Activated CD8-positive, alpha-beta memory T cell treated with anti-CD3 and anti-CD28 coated beads for 48 hours (primary cell): ENCODE measurements at regions not wholly inside any gene's neighbourhood (a gene's known extent, or its start where the extent isn't known, plus 50 kb on each side); places are given as distances from the start of the nearest gene placed in this dataset.
"Not testable (repeated sequence)": the region's sequence is repeated elsewhere in the genome, so short reads cannot be mapped to it uniquely, and the experiment has no call there.

Experiments used
- DNase-seq, 3 experiments: peaks; one replicate each; pipeline ENCODE4 v3.0.0-alpha.2; 2020; ENCODE audit warnings: low read depth in 2 of 3, low spot score in 2 of 3

DNA sequence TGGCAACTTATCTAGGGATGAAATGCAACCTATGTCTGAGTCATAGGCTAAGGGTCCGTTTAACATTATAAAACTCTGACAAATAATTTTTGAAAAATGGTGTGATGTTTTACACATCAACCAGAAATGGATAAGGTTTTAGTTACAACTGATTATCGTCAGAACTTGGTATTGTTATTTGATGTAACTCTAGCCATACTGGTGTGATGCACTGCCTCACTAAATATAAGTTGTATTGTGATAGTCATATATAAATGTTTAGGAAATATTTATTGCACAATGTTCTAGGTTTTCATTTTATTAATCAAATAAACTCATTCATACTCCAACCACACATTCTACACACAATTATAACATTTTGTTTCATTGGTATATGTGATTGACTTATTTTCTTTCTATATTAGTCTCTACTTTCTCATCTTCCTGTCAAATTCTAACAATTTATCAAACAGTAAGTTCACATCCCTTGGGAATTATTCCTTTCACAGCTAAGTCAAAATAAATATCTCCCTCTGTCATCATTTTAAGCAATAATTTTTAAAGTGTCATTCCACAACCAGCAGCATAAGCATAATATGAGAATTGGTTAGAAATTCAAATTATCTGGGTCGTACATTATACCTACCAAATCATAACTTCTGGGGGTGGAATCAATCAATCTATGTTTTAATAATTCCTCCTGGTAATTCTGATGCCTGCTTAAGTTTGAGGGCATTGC is 873.9 kb downstream of the SLITRK1 start:
- DNase-seq, result no peak

GRCh38 chr13:83007226-83007625 is 875.0 kb downstream of the SLITRK1 start:
- DNase-seq, result no peak

DNA sequence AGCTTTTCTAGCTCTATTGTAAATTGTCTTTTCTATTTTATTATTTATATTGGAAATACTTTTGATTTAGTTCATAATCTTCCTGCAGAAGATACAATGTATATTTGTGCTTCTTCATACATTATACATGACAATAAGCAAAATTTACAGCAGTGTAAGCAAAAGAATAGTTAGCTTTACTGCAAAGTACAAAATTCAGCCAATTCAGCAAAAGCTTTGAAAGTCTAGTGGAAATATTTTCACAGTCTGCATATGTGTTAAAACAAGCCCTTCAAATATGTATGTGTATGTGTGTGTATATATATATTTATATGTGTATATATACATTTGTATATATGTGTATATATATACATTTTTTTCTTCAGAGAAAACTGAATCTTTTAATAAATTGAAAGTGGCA is 879.1 kb downstream of the SLITRK1 start:
- DNase-seq, result no peak

- no peak for DNase-seq
Observed at GRCh38 chr13:82993417-82993816, 888.9 kb downstream of the SLITRK1 start.

GRCh38 chr13:82976499-82976898 is 905.8 kb downstream of the SLITRK1 start:
- no peak for DNase-seq

DNA sequence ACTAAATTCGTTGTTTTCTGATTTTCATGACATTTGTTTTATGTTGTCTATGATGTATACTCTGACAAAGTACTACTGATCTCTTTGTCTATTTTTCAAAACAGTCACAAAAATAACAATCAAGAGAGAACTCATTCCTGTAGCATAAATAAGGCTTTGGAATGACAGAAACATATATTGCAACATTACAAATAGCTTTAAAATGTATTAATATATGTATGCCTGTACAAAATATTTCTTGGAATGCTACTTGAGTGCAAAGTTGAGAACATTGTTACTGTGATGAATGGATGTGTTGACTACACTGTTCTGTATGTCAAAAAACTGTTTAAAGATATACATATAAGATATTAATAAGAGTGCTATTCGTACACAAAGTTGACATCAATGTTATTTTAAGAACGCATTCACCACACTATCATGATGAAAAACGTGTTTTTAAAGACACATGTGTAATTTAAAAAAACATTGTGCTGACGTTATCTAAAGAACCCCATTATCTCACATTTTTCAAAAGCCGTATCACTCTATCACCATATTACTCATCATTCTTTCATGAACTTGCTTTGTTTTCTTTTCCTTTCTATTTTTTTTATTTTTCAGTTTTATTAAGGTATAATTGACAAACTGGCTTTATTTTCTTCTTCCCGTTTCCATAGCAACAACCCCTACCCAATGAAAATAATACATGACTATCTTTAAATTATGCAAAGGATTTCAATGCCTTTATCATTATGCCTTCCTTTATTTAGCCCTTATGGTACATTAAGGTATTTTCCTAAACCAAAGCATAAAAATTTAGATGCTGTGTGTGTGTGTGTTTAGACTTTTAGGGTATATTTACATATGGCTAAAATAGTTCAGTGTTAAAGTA is 918.8 kb downstream of the SLITRK1 start:
- no peak for DNase-seq

DNA sequence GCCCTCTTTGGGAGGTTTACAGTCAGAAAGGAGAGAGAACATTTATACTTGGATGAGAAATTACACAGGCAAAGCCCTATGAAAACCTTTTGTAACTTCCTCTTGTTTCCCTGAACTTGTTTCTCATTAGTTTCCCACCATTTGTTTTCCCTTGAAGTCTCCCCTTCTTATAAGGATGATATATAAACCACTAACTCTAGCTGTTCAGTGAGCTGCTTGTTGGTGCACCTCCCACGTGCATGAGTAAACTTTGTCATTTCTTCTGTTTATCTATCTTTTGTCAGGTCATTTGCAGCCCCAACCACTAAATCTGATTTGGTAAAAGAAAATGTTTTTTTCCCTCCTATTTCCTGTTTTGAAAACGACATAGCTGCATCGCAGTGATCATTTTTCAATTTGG is 919.9 kb downstream of the SLITRK1 start:
- DNase-seq, result no peak

DNA sequence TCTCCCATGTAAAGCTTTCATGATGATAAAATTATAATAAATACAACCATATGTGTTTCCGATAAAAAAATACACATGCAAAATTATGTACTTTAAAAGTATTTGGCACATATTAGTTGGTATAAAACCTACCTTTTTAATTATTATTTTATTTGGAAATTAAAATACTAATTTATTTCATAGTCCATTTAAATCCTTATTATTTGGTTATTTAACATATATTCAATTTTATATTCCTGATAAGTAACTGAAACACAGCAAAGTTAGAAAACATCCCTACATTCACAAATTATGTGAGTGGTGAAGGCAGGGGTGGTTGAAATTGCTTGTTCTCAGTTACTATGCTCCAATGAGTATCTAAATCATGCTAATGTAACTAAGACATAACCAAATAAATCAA is 920.5 kb downstream of the SLITRK1 start:
- DNase-seq, result no peak

DNA sequence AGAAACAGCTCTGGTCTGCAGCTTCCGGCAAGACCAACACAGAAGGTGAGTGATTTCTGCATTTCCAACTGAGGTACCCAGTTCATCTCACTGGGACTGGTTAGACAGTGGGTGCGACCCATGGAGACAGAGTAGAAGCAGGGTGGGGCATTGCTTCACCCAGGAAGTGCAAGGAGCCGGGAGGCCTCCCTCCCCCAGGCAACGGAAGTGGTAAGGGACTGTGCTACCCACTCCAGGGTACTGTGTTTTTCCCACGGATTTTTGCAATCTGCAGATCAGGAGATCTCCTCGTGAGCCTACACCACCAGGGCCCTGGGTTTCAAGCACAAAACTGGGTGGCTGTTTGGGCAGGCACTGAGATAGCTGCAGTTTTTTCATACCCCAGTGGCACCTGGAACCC is 929.9 kb downstream of the SLITRK1 start:
- DNase-seq, result not testable (repeated sequence)

DNA sequence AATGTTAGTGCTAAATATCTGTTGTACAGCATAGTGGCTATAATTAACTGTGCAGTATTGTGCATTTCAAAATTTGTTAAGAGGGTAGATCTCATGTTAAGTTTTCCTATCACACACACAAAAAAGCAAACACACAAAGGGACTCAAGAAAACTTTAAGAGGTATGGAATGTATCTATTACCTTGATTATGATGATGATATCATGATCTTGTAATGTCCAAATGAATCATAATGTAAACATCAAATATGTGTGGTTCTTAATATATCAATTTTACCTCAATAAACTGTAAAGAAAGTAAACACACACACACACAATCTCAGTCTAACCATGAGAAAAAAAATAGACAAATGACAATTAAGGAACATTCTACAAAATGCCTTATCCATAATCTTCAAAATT is 934.6 kb downstream of the SLITRK1 start:
- no peak for DNase-seq

DNA sequence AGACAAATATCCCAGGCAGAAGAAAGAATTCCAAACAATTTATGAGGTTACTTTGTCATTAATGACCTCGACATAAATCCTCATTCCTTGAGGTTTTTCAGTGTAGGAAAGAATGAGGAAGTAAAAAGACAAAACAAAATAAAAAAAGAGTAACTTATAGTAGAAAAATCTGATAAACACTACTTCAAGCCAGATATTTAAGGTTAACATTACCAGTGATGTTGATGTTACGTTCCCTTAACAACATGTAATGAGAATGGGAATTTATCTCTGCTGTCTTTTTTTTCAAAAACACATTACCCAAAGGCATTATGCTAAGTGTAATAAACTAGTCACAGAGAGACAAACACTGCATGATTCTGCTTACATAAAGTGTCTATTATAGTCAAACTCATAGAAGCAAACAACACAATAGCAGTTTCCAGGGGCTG is 935.1 kb downstream of the SLITRK1 start:
- no peak for DNase-seq

GRCh38 chr13:82938644-82939043 is 943.6 kb downstream of the SLITRK1 start:
- DNase-seq, result no peak

GRCh38 chr13:82934000-82934399 is 948.3 kb downstream of the SLITRK1 start:
- no peak for DNase-seq

DNA sequence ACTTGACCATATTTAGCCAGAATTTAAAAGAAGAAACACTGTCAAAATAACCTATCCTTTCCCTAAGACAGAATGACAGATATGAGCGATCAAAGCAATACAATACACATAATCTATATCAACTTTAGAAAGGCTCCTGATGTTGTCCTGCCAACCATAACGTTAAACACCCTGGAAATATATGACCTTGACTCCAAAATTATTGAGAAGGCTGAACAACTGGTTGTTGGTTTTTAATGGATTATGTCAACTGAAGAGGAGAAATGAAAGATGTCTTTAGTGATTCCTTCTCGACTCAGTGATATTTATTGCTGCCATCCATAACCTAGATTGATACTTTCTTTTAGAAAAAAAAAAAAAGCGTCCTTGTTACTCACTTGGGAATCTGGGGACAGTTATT is 957.2 kb downstream of the SLITRK1 start:
- DNase-seq, result no peak

- DNase-seq, result no peak
Observed at GRCh38 chr13:82917984-82918383, 964.3 kb downstream of the SLITRK1 start.

- DNase-seq, result no peak
Observed at GRCh38 chr13:82912564-82912963, 969.7 kb downstream of the SLITRK1 start.

GRCh38 chr13:82905071-82905470 is 977.2 kb downstream of the SLITRK1 start:
- no peak for DNase-seq

- DNase-seq, result no peak
Observed at GRCh38 chr13:82900453-82900852, 981.8 kb downstream of the SLITRK1 start.

DNA sequence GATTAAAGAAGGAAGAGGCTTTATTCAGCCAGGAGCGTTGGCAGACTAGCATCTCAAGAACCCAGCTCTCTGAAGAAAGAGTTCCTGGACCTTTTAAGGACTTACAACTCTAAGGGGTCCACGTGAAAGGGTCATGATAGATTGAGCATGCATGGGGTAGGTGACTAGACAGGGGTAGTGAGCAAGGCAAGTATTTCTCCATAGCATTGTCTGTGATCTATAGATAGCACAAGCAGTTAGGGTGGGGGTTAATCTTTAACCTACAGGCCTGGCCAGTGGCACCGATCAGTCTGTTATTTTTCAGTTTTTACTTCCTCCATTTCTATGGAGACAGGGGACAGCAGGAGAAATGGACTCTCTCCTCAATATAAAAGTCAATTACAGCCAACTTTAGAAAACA is 983.7 kb downstream of the SLITRK1 start:
- no peak for DNase-seq

DNA sequence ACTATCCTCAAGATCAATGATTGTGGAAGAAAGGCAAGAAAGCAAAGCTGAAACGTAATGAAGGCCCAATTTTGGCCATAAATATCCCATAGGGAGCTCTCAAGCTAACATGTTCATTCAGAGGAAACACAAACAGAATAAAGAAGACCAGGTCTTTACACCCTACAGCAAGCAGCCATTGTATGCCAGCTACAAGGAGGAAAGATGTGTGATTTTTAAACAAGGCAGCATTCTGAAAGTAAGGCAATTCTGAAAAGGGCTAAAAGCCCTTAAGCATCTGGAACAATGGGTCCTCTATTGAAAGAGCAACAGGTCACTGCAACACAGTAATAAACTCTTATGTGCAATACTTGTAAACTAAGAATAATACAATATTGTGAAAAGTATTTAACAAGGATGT is 1002.4 kb downstream of the SLITRK1 start:
- no peak for DNase-seq

DNA sequence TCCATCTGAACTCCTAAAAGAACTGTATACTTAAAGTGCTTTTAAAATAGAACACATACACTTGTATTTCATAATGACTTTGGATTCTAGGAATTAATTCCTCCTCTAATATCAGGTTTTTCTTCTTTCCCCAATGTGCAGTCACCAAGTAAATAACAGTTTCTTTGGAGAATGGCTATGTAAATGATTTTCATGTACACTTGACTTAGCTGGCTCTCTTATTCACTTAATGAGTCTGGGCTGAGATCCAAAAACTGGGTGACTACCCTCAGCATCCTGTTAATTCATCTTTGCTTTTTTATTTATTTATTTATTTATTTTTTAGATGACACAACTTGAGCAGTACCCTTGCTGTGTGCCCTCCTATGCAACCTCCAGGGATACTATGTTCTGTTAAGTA is 1003.7 kb downstream of the SLITRK1 start:
- DNase-seq, result no peak

- no peak for DNase-seq
Observed at GRCh38 chr13:82867284-82867683, 1015.0 kb downstream of the SLITRK1 start.

DNA sequence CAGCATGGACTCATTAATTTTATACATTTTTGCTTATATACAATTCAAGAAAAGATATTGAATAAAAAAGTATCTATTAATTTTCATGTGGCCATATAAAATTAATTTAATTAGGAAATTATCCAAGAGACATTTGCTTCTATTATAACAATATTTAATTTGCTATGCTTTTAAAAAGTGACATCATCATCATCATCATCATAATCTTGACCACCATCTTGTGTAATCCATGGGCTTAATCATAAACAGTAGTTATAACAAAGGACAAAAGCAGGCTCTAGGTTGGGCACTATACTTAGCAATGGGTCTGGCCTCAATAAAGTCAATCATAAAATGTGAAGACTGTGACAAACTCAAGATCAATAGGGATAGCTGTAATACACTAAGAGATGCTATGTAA is 1031.6 kb downstream of the SLITRK1 start:
- DNase-seq, result no peak
